Lower leg skin (tissue), 4 donors: ENCODE measurements at regions not wholly inside any gene's neighbourhood (a gene's known extent, or its start where the extent isn't known, plus 50 kb on each side); places are given as distances from the start of the nearest gene placed in this dataset.
"Not testable (repeated sequence)": the region's sequence is repeated elsewhere in the genome, so short reads cannot be mapped to it uniquely, and the experiment has no call there.

Experiments used
- DNase-seq, 2 donors: peaks; one replicate each; pipeline ENCODE4 v3.0.0-alpha.2; 2019; ENCODE audit warnings: low spot score in 2 of 2
- H3K4me3 ChIP-seq: fragments of 200-600 bp; sonication (generic); 2 replicates; pipeline ENCODE4 v1.5.1; 2017; ENCODE audit warnings: mild to moderate bottlenecking, low read depth; ENCODE audit not compliant: poor library complexity, severe bottlenecking
- CTCF ChIP-seq, 3 donors: fragments of 450-650 bp; IDR thresholded peaks; one replicate each; pipeline ENCODE4 v1.5.1; 2016; ENCODE audit warnings: antibody characterized with exemption in 3 of 3, mild to moderate bottlenecking in 3 of 3, moderate library complexity in 2 of 3
- POLR2A ChIP-seq, 2 donors: fragments of 450-650 bp; IDR thresholded peaks; one replicate each; pipeline ENCODE4 v1.6.1; 2016 to 2017; ENCODE audit warnings: antibody characterized with exemption in 2 of 2, mild to moderate bottlenecking in 1 of 2, moderate library complexity in 1 of 2
- WGBS, 2 donors: methylation state at CpG; one replicate each; pipeline ENCODE4 v1.1.5; 2018; 5-methylcytosine and 5-hydroxymethylcytosine counted together
- intact Hi-C: fragments of 100-400 bp; cut with DNase I; formaldehyde crosslinking; loops from one replicate; pipeline ENCODE4 v1.15.0; 2023; ENCODE audit warnings: low total_unique reads

- no peak for TF ChIP-seq CTCF (IDR thresholded peaks at IDR 0.05)
- no peak for TF ChIP-seq POLR2A (IDR thresholded peaks at IDR 0.05)
- intact Hi-C loops, result no loop called here
- H3K4me3 ChIP-seq, result no peak overlapping the region
- WGBS, 2 donors, result 40 to 77% methylated on average over 2 of the region's 2 CpGs
- DNase-seq, result no peak
Measured at GRCh38 chrX:39262641-39263040, 461.4 kb downstream of the MID1IP1 start.

GRCh38 chrX:39264023-39264422, 462.8 kb downstream of the MID1IP1 start:
- WGBS, 2 donors, result 42 to 81% methylated on average over 3 of the region's 3 CpGs

GRCh38 chrX:39267176-39267575, 465.9 kb downstream of the MID1IP1 start:
- TF ChIP-seq CTCF (IDR thresholded peaks at IDR 0.05), result no peak
- no peak for TF ChIP-seq POLR2A (IDR thresholded peaks at IDR 0.05)
- intact Hi-C loops, result no loop called here
- 79 to 85% methylated on average over 2 of the region's 2 CpGs for WGBS, 2 donors
- no peak overlapping the region for H3K4me3 ChIP-seq
- DNase-seq, result no peak

More at GRCh38 chrX:39264023-39264422, 462.8 kb downstream of the MID1IP1 start:
- intact Hi-C loops, result no loop called here
- H3K4me3 ChIP-seq, result no peak overlapping the region
- no peak for TF ChIP-seq POLR2A (IDR thresholded peaks at IDR 0.05)
- TF ChIP-seq CTCF (IDR thresholded peaks at IDR 0.05), result no peak
- no peak for DNase-seq

- intact Hi-C loops, result no loop called here
- DNase-seq, result no peak
- TF ChIP-seq CTCF (IDR thresholded peaks at IDR 0.05) (no peak), POLR2A (IDR thresholded peaks at IDR 0.05) (no peak)
- H3K4me3 ChIP-seq, result no peak overlapping the region
Measured at GRCh38 chrX:39268207-39268606, 466.9 kb downstream of the MID1IP1 start.

- no peak for DNase-seq
- TF ChIP-seq POLR2A (IDR thresholded peaks at IDR 0.05), result no peak
- TF ChIP-seq CTCF (IDR thresholded peaks at IDR 0.05), result no peak
- H3K4me3 ChIP-seq, result no peak overlapping the region
- intact Hi-C loops, result no loop called here
- whole genome bisulfite sequencing, 2 donors, result 80 to 96% methylated on average over 1 to 11 of the region's 23 CpGs
Measured at GRCh38 chrX:39275500-39276068, 474.3 kb downstream of the MID1IP1 start.

GRCh38 chrX:39277685-39278390, 476.6 kb downstream of the MID1IP1 start:
- H3K4me3 ChIP-seq, DNase-seq, intact Hi-C loops: not testable (repeated sequence)
- no CpG with 5 or more reads among the region's 46 CpGs for WGBS, 2 donors
